ENCODE measurements at regions not wholly inside any gene's neighbourhood (a gene's known extent, or its start where the extent isn't known, plus 50 kb on each side); places are given as distances from the start of the nearest gene placed in this dataset.

DNA sequence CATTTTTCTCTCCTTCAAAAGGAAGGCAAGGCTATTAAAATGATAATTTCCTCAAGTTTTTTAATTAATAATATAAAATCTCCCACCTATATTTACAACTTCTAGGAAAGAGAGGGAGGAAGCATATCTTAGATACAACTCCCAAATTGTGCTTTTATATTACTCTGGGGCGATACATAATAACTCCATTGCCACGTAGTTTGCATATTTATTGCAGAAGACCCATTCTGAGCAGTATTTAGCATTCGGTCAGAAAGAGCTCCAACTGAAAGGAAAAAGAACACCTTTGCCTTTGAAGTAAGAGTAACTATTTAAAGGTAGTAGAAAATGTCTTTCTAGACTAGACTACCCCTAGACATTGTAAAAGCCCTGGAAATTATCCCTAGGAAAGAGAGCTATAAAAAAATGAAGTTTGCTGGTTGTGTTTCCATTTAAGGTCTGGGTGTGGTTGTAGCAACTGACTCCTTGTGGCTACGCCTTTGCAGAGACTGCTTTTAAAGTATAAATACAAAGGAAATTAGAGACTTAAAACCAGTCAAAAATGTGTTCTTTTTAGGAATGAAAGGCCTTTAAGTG lies 566.1 kb downstream of the ZNF608 start:
- no peak overlapping the region for H2AFZ ChIP-seq
- no peaks in the 10 kb centered on the region for H3K79me2 ChIP-seq (ENCODE audit: insufficient read depth)
- no peak for TF ChIP-seq EZH2 (IDR thresholded peaks at IDR 0.05; ENCODE audit: insufficient read depth, poor library complexity, severe bottlenecking)
- no peak for TF ChIP-seq EZH2phosphoT487 (IDR thresholded peaks at IDR 0.05; ENCODE audit: insufficient read depth, low read depth)
- H3K27me3 ChIP-seq (replicated peaks; ENCODE audit: insufficient read depth), result no peaks in the 10 kb centered on the region
- H3K9me2 ChIP-seq (ENCODE audit: insufficient read depth), result no peaks in the 10 kb centered on the region
- H3K9me3 ChIP-seq (ENCODE audit: low read depth), result no peaks in the 10 kb centered on the region
- H4K20me1 ChIP-seq (ENCODE audit: insufficient read depth), result no peaks in the 10 kb centered on the region
- no peak overlapping the region for H3K27ac ChIP-seq
- H3K4me3 ChIP-seq, result no peak overlapping the region
- no peak for DNase-seq
- no peak overlapping the region for H3K4me2 ChIP-seq (ENCODE audit: unreplicated experiment)
- no peaks in the 10 kb centered on the region for H3K36me3 ChIP-seq (ENCODE audit: low read depth)
- H3F3A ChIP-seq (ENCODE audit: insufficient read depth), result no peaks in the 10 kb centered on the region
- H3K4me1 ChIP-seq (ENCODE audit: insufficient read depth), result no peaks in the 10 kb centered on the region
- H3K9ac ChIP-seq, result no peak overlapping the region
- in situ Hi-C loops (cut with MboI), result no loop called here
- 53% methylated on average over 4 of the region's 4 CpGs for WGBS, 2 experiments (ENCODE audit: low coverage in 1 of 2, low lambda C conversion rate in 2 of 2, missing lambda C conversion rate in 2 of 2)

DNA sequence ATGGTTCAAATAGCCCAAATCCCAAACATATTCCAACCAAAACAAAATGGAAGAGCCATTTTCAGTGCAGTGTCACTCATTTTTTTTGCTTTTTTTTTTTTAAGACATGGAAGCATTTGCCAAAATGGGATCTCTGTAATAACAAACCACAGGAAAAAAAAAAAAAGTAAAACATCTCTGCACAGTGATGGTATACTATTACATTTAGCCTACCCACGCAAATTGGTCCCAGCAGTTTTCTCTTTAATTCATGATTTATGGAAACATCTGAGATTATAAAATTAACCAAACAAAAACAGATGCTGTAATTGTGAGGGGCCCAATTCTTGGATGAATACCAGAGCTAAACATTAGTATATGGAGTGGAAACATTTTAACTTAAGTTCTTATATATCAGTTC lies 566.6 kb downstream of the ZNF608 start:
- Histone ChIP-seq H3K9me3 (ENCODE audit: low read depth) (no peaks in the 10 kb centered on the region), H3K4me3 (no peak overlapping the region), H3F3A (ENCODE audit: insufficient read depth) (no peaks in the 10 kb centered on the region), H3K4me1 (ENCODE audit: insufficient read depth) (no peaks in the 10 kb centered on the region), H2AFZ (no peak overlapping the region), H3K9me2 (ENCODE audit: insufficient read depth) (no peaks in the 10 kb centered on the region), H3K27me3 (replicated peaks; ENCODE audit: insufficient read depth) (no peaks in the 10 kb centered on the region), H3K27ac (no peak overlapping the region), H3K79me2 (ENCODE audit: insufficient read depth) (no peaks in the 10 kb centered on the region), H3K4me2 (ENCODE audit: unreplicated experiment) (no peak overlapping the region), H4K20me1 (ENCODE audit: insufficient read depth) (no peaks in the 10 kb centered on the region), H3K36me3 (ENCODE audit: low read depth) (no peaks in the 10 kb centered on the region), H3K9ac (no peak overlapping the region)
- in situ Hi-C loops (cut with MboI), result no loop called here
- no peak for TF ChIP-seq EZH2phosphoT487 (IDR thresholded peaks at IDR 0.05; ENCODE audit: insufficient read depth, low read depth)
- TF ChIP-seq EZH2 (IDR thresholded peaks at IDR 0.05; ENCODE audit: insufficient read depth, poor library complexity, severe bottlenecking), result no peak
- 22 to 29% methylated on average over 1 of the region's 1 CpG for WGBS, 2 experiments (ENCODE audit: low coverage in 1 of 2, low lambda C conversion rate in 2 of 2, missing lambda C conversion rate in 2 of 2)
- no peak for DNase-seq

DNA sequence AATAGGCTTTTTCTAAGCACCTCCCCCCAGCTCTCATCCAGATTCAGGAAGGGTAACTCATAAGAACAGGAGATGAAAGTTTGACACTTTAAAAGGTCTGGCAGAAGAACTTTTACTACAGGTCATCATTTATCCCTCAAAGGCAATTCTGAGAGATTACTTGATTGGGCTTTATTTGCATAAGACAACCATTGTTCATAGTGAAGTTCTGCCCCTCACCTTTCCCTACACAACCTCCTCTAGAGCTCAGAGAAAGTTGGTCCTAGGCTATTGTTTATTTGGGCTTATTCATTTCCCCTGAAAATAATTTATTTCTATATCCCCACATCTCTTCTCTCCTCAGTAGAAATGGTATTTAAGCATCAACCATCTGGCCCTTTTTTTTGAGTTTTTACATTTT lies 568.4 kb downstream of the ZNF608 start:
- Histone ChIP-seq H3K9ac (no peak overlapping the region), H3K4me1 (ENCODE audit: insufficient read depth) (no peaks in the 10 kb centered on the region)
- TF ChIP-seq EZH2phosphoT487 (IDR thresholded peaks at IDR 0.05; ENCODE audit: insufficient read depth, low read depth) (no peak), EZH2 (IDR thresholded peaks at IDR 0.05; ENCODE audit: insufficient read depth, poor library complexity, severe bottlenecking) (no peak)

DNA sequence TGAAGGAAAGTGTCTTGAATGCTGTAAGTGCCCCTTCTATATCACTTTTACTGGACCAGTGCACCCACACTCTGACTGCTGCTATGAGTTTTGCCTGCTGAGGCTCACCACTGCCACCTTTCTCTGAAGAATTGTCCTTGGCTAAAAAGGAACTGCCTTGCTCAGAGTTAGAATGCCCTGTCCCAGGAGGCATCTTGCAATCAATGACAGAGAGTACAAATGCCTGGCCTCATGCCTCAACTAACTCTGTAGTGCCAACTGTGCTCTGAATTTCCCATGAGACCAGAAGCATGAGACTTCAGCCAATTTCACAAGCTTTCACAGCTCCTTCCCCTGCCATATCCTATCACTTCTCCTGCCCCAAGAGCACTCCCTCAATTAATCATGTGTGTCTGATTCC lies 569.7 kb downstream of the ZNF608 start:
- TF ChIP-seq EZH2 (IDR thresholded peaks at IDR 0.05; ENCODE audit: insufficient read depth, poor library complexity, severe bottlenecking) (no peak), EZH2phosphoT487 (IDR thresholded peaks at IDR 0.05; ENCODE audit: insufficient read depth, low read depth) (no peak)
- DNase-seq, result no peak
- no peaks in the 10 kb centered on the region for H4K20me1 ChIP-seq (ENCODE audit: insufficient read depth)
- H3K27me3 ChIP-seq (replicated peaks; ENCODE audit: insufficient read depth), result no peaks in the 10 kb centered on the region
- H3K36me3 ChIP-seq (ENCODE audit: low read depth), result no peaks in the 10 kb centered on the region
- no peaks in the 10 kb centered on the region for H3K9me3 ChIP-seq (ENCODE audit: low read depth)
- H3K79me2 ChIP-seq (ENCODE audit: insufficient read depth), result no peaks in the 10 kb centered on the region
- no peak overlapping the region for H3K27ac ChIP-seq
- no peak overlapping the region for H3K4me3 ChIP-seq
- no peaks in the 10 kb centered on the region for H3K9me2 ChIP-seq (ENCODE audit: insufficient read depth)
- H3F3A ChIP-seq (ENCODE audit: insufficient read depth), result no peaks in the 10 kb centered on the region
- no peak overlapping the region for H3K4me2 ChIP-seq (ENCODE audit: unreplicated experiment)
- no peak overlapping the region for H3K9ac ChIP-seq
- no peak overlapping the region for H2AFZ ChIP-seq
- in situ Hi-C loops (cut with MboI), result no loop called here
- no peaks in the 10 kb centered on the region for H3K4me1 ChIP-seq (ENCODE audit: insufficient read depth)

More for the DNA sequence above, 568.4 kb downstream of the ZNF608 start:
- Histone ChIP-seq H2AFZ (no peak overlapping the region), H3K9me3 (ENCODE audit: low read depth) (no peaks in the 10 kb centered on the region), H3F3A (ENCODE audit: insufficient read depth) (no peaks in the 10 kb centered on the region), H3K4me3 (no peak overlapping the region), H3K79me2 (ENCODE audit: insufficient read depth) (no peaks in the 10 kb centered on the region), H3K27me3 (replicated peaks; ENCODE audit: insufficient read depth) (no peaks in the 10 kb centered on the region), H3K27ac (no peak overlapping the region), H3K9me2 (ENCODE audit: insufficient read depth) (no peaks in the 10 kb centered on the region), H3K36me3 (ENCODE audit: low read depth) (no peaks in the 10 kb centered on the region), H4K20me1 (ENCODE audit: insufficient read depth) (no peaks in the 10 kb centered on the region), H3K4me2 (ENCODE audit: unreplicated experiment) (no peak overlapping the region)
- in situ Hi-C loops (cut with MboI), result no loop called here
- no peak for DNase-seq

DNA sequence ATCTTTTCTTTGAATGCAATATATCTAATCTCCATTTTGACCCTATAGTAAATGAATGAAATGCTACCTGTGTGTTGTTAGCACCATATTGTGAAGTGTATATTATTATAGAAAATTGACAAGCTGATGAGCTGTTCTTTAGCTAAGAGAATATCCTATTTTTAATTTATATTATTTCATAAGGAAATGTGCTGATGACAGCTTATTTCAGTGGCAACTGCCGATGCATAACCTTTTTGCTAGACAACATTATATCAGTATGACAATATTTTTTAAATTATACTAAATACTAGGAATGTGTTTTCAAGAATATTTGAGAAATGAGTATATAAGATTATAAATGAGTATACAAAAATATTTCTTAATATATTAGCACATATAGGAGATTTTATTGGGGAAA lies 573.1 kb downstream of the ZNF608 start:
- H3K4me1 ChIP-seq (ENCODE audit: insufficient read depth), result no peaks in the 10 kb centered on the region
- H3K79me2 ChIP-seq (ENCODE audit: insufficient read depth), result no peaks in the 10 kb centered on the region
- H3K27ac ChIP-seq, result no peak overlapping the region
- no peak overlapping the region for H3K4me2 ChIP-seq (ENCODE audit: unreplicated experiment)
- WGBS, 2 experiments (ENCODE audit: low coverage in 1 of 2, low lambda C conversion rate in 2 of 2, missing lambda C conversion rate in 2 of 2), result 74 to 76% methylated on average over 1 of the region's 1 CpG
- no peak overlapping the region for H3K9ac ChIP-seq
- H4K20me1 ChIP-seq (ENCODE audit: insufficient read depth), result no peaks in the 10 kb centered on the region
- H3K36me3 ChIP-seq (ENCODE audit: low read depth), result no peaks in the 10 kb centered on the region
- H3K9me3 ChIP-seq (ENCODE audit: low read depth), result no peaks in the 10 kb centered on the region
- H3K9me2 ChIP-seq (ENCODE audit: insufficient read depth), result no peaks in the 10 kb centered on the region
- TF ChIP-seq EZH2 (IDR thresholded peaks at IDR 0.05; ENCODE audit: insufficient read depth, poor library complexity, severe bottlenecking) (no peak), EZH2phosphoT487 (IDR thresholded peaks at IDR 0.05; ENCODE audit: insufficient read depth, low read depth) (no peak)
- DNase-seq, result no peak
- no peak overlapping the region for H3K4me3 ChIP-seq
- in situ Hi-C loops (cut with MboI), result no loop called here
- H3F3A ChIP-seq (ENCODE audit: insufficient read depth), result no peaks in the 10 kb centered on the region
- no peak overlapping the region for H2AFZ ChIP-seq
- H3K27me3 ChIP-seq (replicated peaks; ENCODE audit: insufficient read depth), result no peaks in the 10 kb centered on the region
